GM12878 (cell line): ENCODE measurements at regions not wholly inside any gene's neighbourhood (a gene's known extent, or its start where the extent isn't known, plus 50 kb on each side); places are given as distances from the start of the nearest gene placed in this dataset.

ENCODE experiments used
- ATAC-seq: fragments of 200-7000 bp; cut with Tn5 transposase; 3 replicates; pipeline ENCODE4 v1.9.1; 2020; ENCODE audit warnings: mild to moderate bottlenecking, moderate library complexity
- BruUV-seq: library from RNA; stranded (reverse); fragments of 400-500 nt; replicated peaks from 2 replicates; lab custom pipeline; 2021; lab: Mats Ljungman, UMichigan
- CTCF ChIA-PET: fragments of 300-600 bp; sonication (Branson Sonifier 250); formaldehyde crosslinking; extraction: SDS; loops from one replicate; lab custom pipeline; 2021; ENCODE audit warnings: inconsistent platforms; lab: Yijun Ruan, JAX
- POLR2A ChIA-PET: fragments of 350-600 bp; formaldehyde crosslinking; extraction: SDS; loops from one replicate; lab custom pipeline; 2021; ENCODE audit warnings: inconsistent platforms; lab: Charles Lee
- RAD21 ChIA-PET: fragments of 300-600 bp; sonication (Branson Sonifier 250); formaldehyde crosslinking; loops from one replicate; lab custom pipeline; 2023; ENCODE audit warnings: antibody characterized with exemption; ENCODE audit not compliant: unreplicated experiment; lab: Charles Lee
- SMC1A ChIA-PET: fragments of 300-600 bp; sonication (Branson Sonifier 250); formaldehyde crosslinking; loops from one replicate; lab custom pipeline; 2023; ENCODE audit not compliant: unreplicated experiment, uncharacterized antibody; lab: Charles Lee
- DNase-seq: peaks from one replicate; pipeline ENCODE4 v3.0.0-alpha.2; 2011; ENCODE audit warnings: low read depth, low spot score
- FAIRE-seq: peaks from 3 replicates; lab custom pipeline; 2011; peaks lifted over from hg19 to GRCh38; lab: Jason Lieb, UNC
- H2AFZ ChIP-seq: 2 replicates; pipeline ENCODE4 v1.6.0; 2011; ENCODE audit warnings: low read depth, low read length, control low read depth; ENCODE audit not compliant: control insufficient read depth
- H3K27ac ChIP-seq: 2 replicates; pipeline ENCODE4 v1.5.1; 2011; ENCODE audit warnings: control low read depth; ENCODE audit not compliant: control insufficient read depth, insufficient read depth
- H3K27me3 ChIP-seq, 2 experiments: replicated peaks in 1 of 2; 2 replicates each; pipeline versions ENCODE4 v1.6.0 to v1.6.1; 2011; ENCODE audit warnings: low read length in 1 of 2; ENCODE audit not compliant: control insufficient read depth in 2 of 2, insufficient read depth in 2 of 2
- H3K36me3 ChIP-seq, 2 experiments: 2 replicates each; pipeline ENCODE4 v1.5.1; 2011; ENCODE audit warnings: low read length in 1 of 2; ENCODE audit not compliant: control insufficient read depth in 2 of 2, insufficient read depth in 2 of 2
- H3K4me1 ChIP-seq: 2 replicates; pipeline ENCODE4 v1.6.1; 2011; ENCODE audit warnings: mild to moderate bottlenecking, low read length, moderate library complexity, mixed read lengths; ENCODE audit not compliant: control insufficient read depth, insufficient read depth
- H3K4me2 ChIP-seq: 2 replicates; pipeline ENCODE4 v1.6.0; 2011; ENCODE audit warnings: control low read depth; ENCODE audit not compliant: control insufficient read depth, insufficient read depth
- H3K4me3 ChIP-seq: fragments of 200-600 bp; sonication (generic); 2 replicates; pipeline ENCODE4 v1.5.1; 2016
- H3K79me2 ChIP-seq: 2 replicates; pipeline ENCODE4 v1.6.0; 2011; ENCODE audit warnings: low read length; ENCODE audit not compliant: control insufficient read depth, insufficient read depth
- H3K9ac ChIP-seq: 2 replicates; pipeline ENCODE4 v1.8.0; 2011; ENCODE audit warnings: low read length, control low read depth, mixed read lengths; ENCODE audit not compliant: control insufficient read depth, insufficient read depth
- H3K9me3 ChIP-seq: replicated peaks from 3 replicates; pipeline ENCODE4 v1.5.1; 2011; ENCODE audit warnings: mild to moderate bottlenecking, low read length; ENCODE audit not compliant: control insufficient read depth, insufficient read depth
- H4K20me1 ChIP-seq: 2 replicates; pipeline ENCODE4 v1.6.0; 2011; ENCODE audit not compliant: control insufficient read depth, insufficient read depth
- CTCF ChIP-seq, 3 experiments: IDR thresholded peaks in 2 of 3; conservative IDR thresholded peaks in 1 of 3; 2 replicates each; pipeline ENCODE4 v1.5.1; 2011; ENCODE audit warnings: low read depth in 3 of 3, low read length in 3 of 3, mild to moderate bottlenecking in 3 of 3, control low read depth in 2 of 3, moderate library complexity in 2 of 3, inconsistent platforms in 1 of 3, mixed read lengths in 1 of 3; ENCODE audit not compliant: control insufficient read depth in 2 of 3, insufficient read depth in 1 of 3; ENCODE audit errors: extremely low read depth in 1 of 3
- EGR1 ChIP-seq, 2 experiments: IDR thresholded peaks; 1 replicate in 1 of 2; 2 replicates in 1 of 2; pipeline ENCODE4 v1.6.1; 2011 to 2012; ENCODE audit warnings: low read depth in 2 of 2, low read length in 2 of 2, borderline replicate concordance in 1 of 2, mild to moderate bottlenecking in 1 of 2, moderate library complexity in 1 of 2
- HDAC6 ChIP-seq: fragments of 200-600 bp; sonication (generic); IDR thresholded peaks from one replicate; pipeline ENCODE4 v1.8.0; 2017; ENCODE audit warnings: antibody characterized with exemption; ENCODE audit not compliant: unreplicated experiment
- HSF1 ChIP-seq: fragments of 150-350 bp; IDR thresholded peaks from 2 replicates; pipeline ENCODE4 v1.6.1; 2014; ENCODE audit warnings: mild to moderate bottlenecking, low read depth, low read length
- IRF3 ChIP-seq: fragments of 450-650 bp; IDR thresholded peaks from 2 replicates; pipeline ENCODE4 v1.6.1; 2014; ENCODE audit warnings: mild to moderate bottlenecking
- NFXL1 ChIP-seq: fragments of 450-650 bp; IDR thresholded peaks from 2 replicates; pipeline ENCODE4 v1.6.1; 2017; ENCODE audit warnings: antibody characterized with exemption, mild to moderate bottlenecking, borderline replicate concordance
- NKRF ChIP-seq: fragments of 450-650 bp; conservative IDR thresholded peaks from 2 replicates; pipeline ENCODE4 v1.6.1; 2017; ENCODE audit warnings: mild to moderate bottlenecking, moderate library complexity
- SMAD5 ChIP-seq: IDR thresholded peaks from 2 replicates; pipeline ENCODE4 v1.6.1; 2016; ENCODE audit warnings: antibody characterized with exemption, low read depth
- SRF ChIP-seq, 2 experiments: IDR thresholded peaks; 2 replicates each; pipeline ENCODE4 v1.6.1; 2011; ENCODE audit warnings: low read depth in 2 of 2, low read length in 2 of 2, mild to moderate bottlenecking in 1 of 2, moderate library complexity in 1 of 2
- TARDBP ChIP-seq: IDR thresholded peaks from 2 replicates; pipeline ENCODE4 v1.6.1; 2016; ENCODE audit warnings: borderline replicate concordance
- ZNF622 ChIP-seq: fragments of 450-650 bp; IDR thresholded peaks from 2 replicates; pipeline ENCODE4 v1.6.1; 2017; ENCODE audit warnings: mild to moderate bottlenecking, inconsistent platforms
- WGBS: methylation state at CpG from one replicate; pipeline ENCODE4 v1.1.6; 2016; ENCODE audit warnings: low lambda C conversion rate; ENCODE audit not compliant: insufficient replicate concordance, insufficient coverage; ENCODE audit errors: missing lambda C conversion rate; 5-methylcytosine and 5-hydroxymethylcytosine counted together
- in situ Hi-C: fragments of 300-500 bp; cut with MboI; formaldehyde crosslinking; loops from 9 replicates; pipeline ENCODE4 v1.14.3; 2018; ENCODE audit warnings: mixed read lengths
- intact Hi-C: fragments of 100-400 bp; cut with micrococcal nuclease; formaldehyde crosslinking; loops from one replicate; pipeline ENCODE4 v1.14.2; 2022; ENCODE audit not compliant: unreplicated experiment

- peak; percentile 49 to 69 (median 56); a peak in 5 of 6 replicates for TF ChIP-seq CTCF (IDR thresholded peaks at IDR 0.05 in 2 of 3, conservative IDR thresholded peaks at IDR 0.05 in 1 of 3; ENCODE audit: control insufficient read depth in 2 of 3, extremely low read depth in 1 of 3, insufficient read depth in 1 of 3, low read depth in 3 of 3, low read length in 3 of 3)
Observed at GRCh38 chr7:7103343-7104313, 78.7 kb upstream of the C1GALT1 start (continued).

- SMC1A ChIA-PET = interaction anchor here (1.2 to 3.0 kb wide), 11 partner anchors 9 to 1191 kb away, joined by 3 to 17 read pairs (median 5); no protein-coding TSS in a partner anchor
- POLR2A ChIA-PET = no interaction called here
- TF ChIP-seq ZNF622 (no peak), TARDBP (no peak), IRF3 (no peak), EGR1 (IDR thresholded peaks at IDR 0.05; ENCODE audit: borderline replicate concordance in 1 of 2, low read depth in 2 of 2, low read length in 2 of 2) (no peak), HSF1 (no peak), NKRF (no peak), NFXL1 (no peak), SRF (IDR thresholded peaks at IDR 0.05; ENCODE audit: low read depth in 2 of 2, low read length in 2 of 2) (no peak), SMAD5 (no peak), HDAC6 (no peak)
- TF ChIP-seq, all 136 proteins: peak for 0
- H4K20me1 ChIP-seq = no peaks in the 10 kb centered on the region
- H3K4me2 ChIP-seq = no peak overlapping the region
- no peak overlapping the region for H2AFZ ChIP-seq
- 49% methylated on average over 7 of the region's 7 CpGs for WGBS
- intact Hi-C loops (loop anchor here (5.0 to 10.0 kb wide), 4 partner anchors 190 to 1113 kb away; no protein-coding TSS in a partner anchor), in situ Hi-C loops (loop anchor here (5.0 kb wide), 2 partner anchors 433 to 1113 kb away; partner anchors contain the start of gene COL28A1)
- no peak overlapping the region for H3K4me3 ChIP-seq
- no peaks in the 10 kb centered on the region for H3K27me3 ChIP-seq
- ChIA-PET RAD21 (interaction anchor here (0.6 to 1.9 kb wide), 8 partner anchors 69 to 1192 kb away, joined by 3 to 14 read pairs (median 7); no protein-coding TSS in a partner anchor), CTCF (interaction anchor here (0.9 to 6.8 kb wide), 25 partner anchors 10 to 1192 kb away, joined by 3 to 56 read pairs (median 4); partner anchors contain the start of genes C1GALT1 and UMAD1)
- H3K9me3 ChIP-seq = no peaks in the 10 kb centered on the region
- ATAC-seq (no peak), DNase-seq (no peak), FAIRE-seq (no peak)
- no peak overlapping the region for H3K27ac ChIP-seq
- H3K79me2 ChIP-seq = no peaks in the 10 kb centered on the region
- H3K36me3 ChIP-seq = no peaks in the 10 kb centered on the region
- H3K4me1 ChIP-seq = no peaks in the 10 kb centered on the region
- H3K9ac ChIP-seq = no peak overlapping the region
- no TSS peak for BruUV-seq
Observed at GRCh38 chr7:7104314-7104698, 78.0 kb upstream of the C1GALT1 start.
